Coronary artery (tissue), 2 donors: ENCODE measurements at regions not wholly inside any gene's neighbourhood (a gene's known extent, or its start where the extent isn't known, plus 50 kb on each side); places are given as distances from the start of the nearest gene placed in this dataset.
"Not testable (repeated sequence)": the region's sequence is repeated elsewhere in the genome, so short reads cannot be mapped to it uniquely, and the experiment has no call there.

ENCODE experiments used
- DNase-seq: peaks from one replicate; pipeline ENCODE4 v3.0.0-alpha.2; 2017; ENCODE audit warnings: low spot score
- H3K27ac ChIP-seq, 2 donors: fragments of 200-600 bp; sonication (generic); one replicate each; pipeline ENCODE4 v1.5.1; 2016 to 2019
- H3K4me3 ChIP-seq: fragments of 200-600 bp; sonication (generic); 2 replicates; pipeline ENCODE4 v1.5.1; 2016; ENCODE audit warnings: mild to moderate bottlenecking, moderate library complexity
- CTCF ChIP-seq: fragments of 200-600 bp; sonication (generic); IDR thresholded peaks from one replicate; pipeline ENCODE4 v1.5.1; 2019; ENCODE audit warnings: antibody characterized with exemption

- no peak for DNase-seq
- H3K4me3 ChIP-seq = no peak overlapping the region
- H3K27ac ChIP-seq = no peak overlapping the region
- no peak for TF ChIP-seq CTCF
These were observed 339.4 kb downstream of the BCL11A start for GRCh38 chr2:60213865-60214625.

GRCh38 chr2:60212181-60212945, 341.1 kb downstream of the BCL11A start:
- no peak for DNase-seq
- TF ChIP-seq CTCF = no peak
- no peak overlapping the region for H3K4me3 ChIP-seq
- H3K27ac ChIP-seq = no peak overlapping the region

GRCh38 chr2:60189006-60189405, 364.4 kb downstream of the BCL11A start:
- not testable (repeated sequence) for DNase-seq, H3K4me3 ChIP-seq, H3K27ac ChIP-seq

GRCh38 chr2:60175290-60175689, 378.2 kb downstream of the BCL11A start:
- TF ChIP-seq CTCF = no peak
- no peak overlapping the region for H3K4me3 ChIP-seq
- H3K27ac ChIP-seq = no peak overlapping the region
- no peak for DNase-seq

- DNase-seq = no peak
- H3K4me3 ChIP-seq = no peak overlapping the region
- no peak for TF ChIP-seq CTCF
- no peak overlapping the region for H3K27ac ChIP-seq
These were observed 379.3 kb downstream of the BCL11A start for GRCh38 chr2:60174146-60174545.

- DNase-seq = no peak
These were observed 380.7 kb downstream of the BCL11A start for GRCh38 chr2:60172801-60173200.

GRCh38 chr2:60170272-60170671, 383.2 kb downstream of the BCL11A start:
- no peak overlapping the region for H3K4me3 ChIP-seq

More at GRCh38 chr2:60172801-60173200, 380.7 kb downstream of the BCL11A start:
- no peak overlapping the region for H3K27ac ChIP-seq
- no peak for TF ChIP-seq CTCF
- H3K4me3 ChIP-seq = no peak overlapping the region

More at GRCh38 chr2:60170272-60170671, 383.2 kb downstream of the BCL11A start:
- no peak overlapping the region for H3K27ac ChIP-seq
- TF ChIP-seq CTCF = no peak
- no peak for DNase-seq
